Stimulated activated CD8-positive, alpha-beta memory T cell treated with anti-CD3 and anti-CD28 coated beads, Interleukin-15, amount 100 ng/mL, for 24 hours (primary cell): ENCODE measurements at regions not wholly inside any gene's neighbourhood (a gene's known extent, or its start where the extent isn't known, plus 50 kb on each side); places are given as distances from the start of the nearest gene placed in this dataset.
"Not testable (repeated sequence)": the region's sequence is repeated elsewhere in the genome, so short reads cannot be mapped to it uniquely, and the experiment has no call there.

Experiments used
- DNase-seq: peaks from one replicate; pipeline ENCODE4 v3.0.0-alpha.2; 2020; ENCODE audit warnings: low read depth

DNA sequence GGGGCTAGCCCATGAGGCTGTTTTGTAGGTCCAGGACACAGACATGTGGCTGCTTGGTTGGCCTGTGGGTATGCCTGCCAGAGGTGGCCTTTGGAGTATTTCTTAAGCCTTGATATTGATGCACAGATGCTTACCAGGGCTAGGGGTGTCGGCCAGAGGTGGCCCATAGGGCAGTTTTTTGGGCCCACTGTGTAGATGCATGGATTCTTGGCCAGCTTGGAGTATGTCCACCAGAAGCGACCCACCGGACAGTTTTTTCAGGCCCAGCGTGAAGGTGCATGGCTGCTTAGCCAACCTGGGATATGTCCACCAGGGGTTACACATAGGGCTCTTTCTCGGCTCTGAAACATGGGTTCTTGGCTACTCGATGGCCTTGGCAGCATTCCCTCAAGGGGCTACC is 1199.1 kb downstream of the CNTNAP5 start:
- no peak for DNase-seq

DNA sequence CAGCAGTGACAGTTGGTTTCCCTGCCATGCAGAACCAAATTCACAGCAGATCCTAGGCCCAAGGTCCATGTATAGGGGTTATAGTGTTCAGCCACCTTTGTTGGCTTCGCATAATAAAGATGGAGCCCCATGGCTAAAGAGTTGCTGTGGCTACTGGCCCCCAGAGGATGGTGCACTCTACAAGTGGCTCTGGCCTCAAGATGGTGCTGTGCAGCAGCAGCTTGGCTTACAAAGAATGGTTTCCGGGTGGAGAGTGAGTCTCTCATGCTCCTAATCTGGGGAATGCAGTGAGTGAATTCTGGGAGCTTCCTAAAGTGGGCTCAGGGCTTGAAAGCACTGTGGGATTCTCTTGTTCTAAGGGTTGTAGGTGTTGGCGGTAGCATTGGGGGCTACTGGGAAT is 1199.7 kb downstream of the CNTNAP5 start:
- DNase-seq, result no peak

DNA sequence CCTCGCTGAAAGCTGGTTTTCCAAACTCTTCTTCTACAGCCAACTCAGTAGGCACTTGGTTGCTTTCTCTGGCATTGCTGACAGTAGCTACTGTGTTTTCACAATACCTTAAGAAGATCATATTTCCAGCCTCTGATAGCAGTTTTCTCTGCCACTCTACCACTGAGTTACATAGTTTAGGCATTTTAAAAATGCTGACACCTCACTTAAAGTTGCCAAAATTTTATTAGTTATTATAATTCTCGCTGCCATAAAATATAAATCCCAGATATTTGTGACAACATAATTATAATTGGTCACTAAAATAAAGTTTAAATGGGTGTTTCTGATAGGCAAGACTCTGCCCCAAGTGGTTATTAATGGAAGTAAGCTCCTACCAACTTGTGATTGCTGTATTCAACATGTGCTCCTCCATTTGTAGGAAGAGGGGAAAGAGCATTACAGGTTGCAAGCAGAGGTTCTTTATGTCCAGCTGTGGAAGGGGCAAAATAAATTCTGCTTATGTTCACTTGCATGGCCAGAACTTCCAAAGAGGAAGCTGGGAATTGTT is 1202.8 kb downstream of the CNTNAP5 start:
- no peak for DNase-seq

DNA sequence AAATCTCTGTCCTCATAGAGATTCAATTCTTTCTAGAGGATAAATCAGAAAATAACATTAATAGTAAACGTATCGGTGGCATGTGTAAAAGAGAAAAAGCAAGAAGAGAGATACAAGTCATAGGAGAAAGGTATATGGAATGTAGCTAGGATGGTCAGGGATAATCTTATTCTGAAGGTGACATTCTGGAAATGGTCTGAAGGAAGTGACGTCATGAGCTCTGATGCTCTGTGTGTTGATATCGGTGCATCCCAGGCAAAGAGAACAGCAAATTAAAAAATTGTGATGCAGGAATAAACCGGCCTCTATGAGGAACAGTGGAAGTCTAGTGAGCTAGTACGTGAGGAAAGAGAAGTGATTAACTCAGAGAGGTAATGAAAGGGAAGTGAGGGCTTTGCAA is 1215.8 kb downstream of the CNTNAP5 start:
- DNase-seq, result no peak

DNA sequence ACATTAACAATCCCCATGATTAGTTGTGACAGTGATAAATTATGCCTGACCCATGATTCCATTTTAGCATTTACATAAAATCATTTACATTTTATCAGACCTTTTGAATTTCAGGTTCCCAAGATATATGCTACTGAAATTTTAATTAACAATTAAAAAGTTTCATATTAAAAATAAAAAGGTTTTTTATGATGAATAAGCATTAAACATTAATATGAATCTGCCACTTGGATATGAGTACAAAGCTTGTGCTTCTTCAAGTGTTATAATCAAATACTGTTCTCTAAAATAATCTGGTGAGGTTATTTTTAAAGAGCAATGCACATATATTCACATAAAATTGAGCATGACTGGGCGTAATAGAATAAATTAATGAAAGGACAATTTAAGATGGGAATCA is 1218.0 kb downstream of the CNTNAP5 start:
- DNase-seq, result no peak

DNA sequence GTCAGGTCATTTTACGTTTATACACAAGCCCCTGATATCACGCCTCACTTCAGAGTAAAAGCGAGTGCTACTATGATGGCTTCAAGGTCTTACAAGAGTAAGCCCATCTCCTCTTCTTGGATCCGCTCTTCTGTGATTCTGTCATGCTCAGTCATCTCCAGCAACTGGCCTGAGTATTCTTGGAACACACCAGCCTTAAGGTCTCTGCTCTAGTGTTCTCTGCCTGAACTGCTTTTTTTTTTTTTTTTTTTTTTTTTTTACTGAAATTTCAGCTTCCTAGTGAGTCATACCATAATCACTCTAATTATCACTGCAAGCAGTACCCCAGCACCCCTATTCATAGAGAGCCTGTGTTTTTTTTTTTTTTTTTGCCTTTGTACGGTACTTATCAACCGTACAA is 1228.9 kb downstream of the CNTNAP5 start:
- DNase-seq, result no peak

DNA sequence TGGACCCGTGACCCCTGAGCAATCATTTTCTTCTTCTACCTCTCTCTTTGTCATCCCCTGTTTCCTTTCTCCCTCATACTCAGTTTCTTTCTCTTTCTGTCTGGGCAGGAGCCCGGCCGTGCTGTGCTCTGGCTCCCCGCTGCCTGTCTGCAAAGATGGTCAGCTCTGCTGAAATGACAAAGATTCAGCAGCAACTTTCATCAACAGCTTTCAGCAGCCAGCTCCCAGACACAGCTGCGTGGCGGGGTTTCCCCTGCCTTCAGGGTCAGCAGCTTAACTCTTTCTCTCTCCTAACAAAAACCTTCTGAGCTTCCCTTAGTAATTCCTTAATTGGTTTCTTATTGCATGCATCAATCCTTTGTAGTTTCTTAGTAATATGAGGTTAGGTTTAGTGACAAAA is 1234.4 kb downstream of the CNTNAP5 start:
- no peak for DNase-seq

DNA sequence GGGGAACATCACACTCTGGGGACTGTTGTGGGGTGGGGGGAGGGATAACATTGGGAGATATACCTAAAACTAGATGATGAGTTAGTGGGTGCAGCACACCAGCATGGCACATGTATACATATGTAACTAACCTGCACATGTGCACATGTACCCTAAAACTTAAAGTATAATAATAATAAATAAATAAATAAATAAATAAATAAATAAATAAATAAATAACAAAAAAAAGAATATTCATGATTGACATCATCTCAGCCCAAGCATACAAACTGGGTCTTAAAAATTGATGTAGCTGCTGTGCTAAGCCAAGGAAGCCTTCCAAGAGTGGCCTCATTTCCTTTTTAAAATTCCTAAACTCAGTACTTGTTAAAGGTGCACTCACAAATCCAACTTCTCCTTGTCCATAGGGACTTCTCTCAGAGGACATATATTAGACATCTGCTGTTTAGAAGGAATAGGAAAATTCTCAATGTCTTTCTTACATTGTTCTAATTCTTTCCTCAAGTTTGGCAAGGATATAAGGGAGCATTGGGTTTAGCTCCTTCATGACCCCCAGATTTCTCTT is 1235.4 kb downstream of the CNTNAP5 start:
- not testable (repeated sequence) for DNase-seq

DNA sequence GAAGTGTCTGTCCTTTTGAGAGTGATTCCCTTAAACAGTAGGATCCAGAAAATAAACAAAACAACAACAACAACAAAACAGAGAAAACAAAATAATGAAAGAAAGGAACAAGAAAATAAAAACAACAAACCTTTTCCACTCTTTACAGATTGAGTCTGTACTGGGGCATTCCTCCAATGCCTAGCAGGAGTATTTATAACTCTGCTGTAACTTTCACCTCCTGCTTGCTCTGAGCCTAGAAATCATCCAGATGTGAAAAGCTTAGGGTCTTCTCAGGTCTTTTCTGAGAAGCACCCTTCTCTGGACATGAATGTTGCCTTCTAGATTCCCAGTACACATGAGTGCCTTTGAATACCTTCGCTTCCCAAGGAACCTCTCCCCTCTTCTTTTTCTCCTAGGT is 1239.4 kb downstream of the CNTNAP5 start:
- DNase-seq, result no peak

DNA sequence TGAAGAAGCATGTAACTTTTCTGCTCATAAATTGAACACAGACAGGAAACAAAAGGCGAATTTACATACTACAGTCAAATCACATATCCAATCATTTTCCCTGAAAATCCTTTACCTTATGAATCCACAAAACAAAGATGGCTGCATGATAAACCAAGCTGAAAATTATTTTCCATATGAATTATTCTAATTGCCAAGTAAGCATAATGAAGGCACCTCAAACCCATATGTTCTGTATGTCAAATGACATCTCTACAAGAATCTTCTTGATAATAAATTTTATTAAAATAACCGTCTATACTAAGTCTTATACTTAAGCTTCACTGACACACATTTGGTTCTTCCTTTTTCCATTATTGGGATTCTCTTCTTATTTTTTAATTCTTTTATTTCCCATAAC is 1242.6 kb downstream of the CNTNAP5 start:
- DNase-seq, result no peak

DNA sequence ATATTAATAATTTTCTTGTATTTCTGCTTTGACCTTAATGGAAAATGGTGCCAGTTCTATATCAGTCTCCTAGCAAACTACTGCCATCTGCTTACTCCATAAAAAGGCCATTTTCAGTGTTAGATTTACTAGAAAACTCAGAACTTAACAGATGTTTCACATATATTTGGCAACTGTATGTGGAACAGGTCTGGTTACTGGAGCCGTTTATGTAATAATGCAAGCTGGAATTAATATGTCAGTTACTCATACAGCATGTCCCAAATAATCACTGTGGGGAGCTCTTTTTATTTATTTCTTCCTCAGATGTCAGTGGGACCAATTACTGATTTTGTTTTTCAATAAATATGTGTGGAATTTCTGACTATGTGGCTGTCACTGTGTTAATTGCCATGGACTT is 1247.6 kb downstream of the CNTNAP5 start:
- no peak for DNase-seq

DNA sequence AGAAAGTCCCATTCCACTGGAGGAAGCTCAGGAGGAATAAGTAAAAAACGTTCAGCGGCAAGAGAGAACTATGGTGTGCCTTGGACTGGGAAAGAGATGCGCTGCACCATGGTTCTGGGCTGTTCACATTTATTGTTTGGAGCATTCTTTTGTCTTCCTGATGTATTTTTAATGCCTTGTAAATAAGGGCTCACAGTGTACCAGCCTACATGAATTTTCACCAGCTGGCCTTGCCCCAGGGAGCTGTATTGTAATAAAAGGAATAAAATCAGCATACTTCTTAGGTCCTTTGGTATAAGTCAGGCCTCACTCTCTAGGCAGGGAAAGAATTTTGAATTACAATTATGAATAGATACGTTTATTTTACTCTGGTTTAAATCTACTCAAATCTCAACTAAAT is 1249.6 kb downstream of the CNTNAP5 start:
- DNase-seq, result no peak

DNA sequence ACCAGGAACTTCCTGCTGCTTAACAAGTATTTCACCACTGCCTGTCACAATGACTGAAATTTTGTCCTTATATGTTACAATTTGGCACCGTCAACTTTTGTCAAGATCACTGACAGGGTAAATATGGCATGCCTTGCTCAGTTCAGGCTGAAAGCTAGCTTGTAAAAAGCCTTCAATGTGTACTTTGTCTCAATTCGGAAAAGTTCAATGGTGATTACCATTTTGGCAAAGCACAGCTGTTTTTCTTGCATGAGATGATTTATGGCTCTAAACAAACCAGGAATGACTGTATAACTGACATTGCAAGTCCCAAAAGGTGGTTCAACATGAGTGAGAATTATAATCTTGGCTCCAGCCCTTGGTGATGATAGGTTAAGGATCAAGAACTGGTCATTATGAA is 1255.2 kb downstream of the CNTNAP5 start:
- DNase-seq, result no peak

DNA sequence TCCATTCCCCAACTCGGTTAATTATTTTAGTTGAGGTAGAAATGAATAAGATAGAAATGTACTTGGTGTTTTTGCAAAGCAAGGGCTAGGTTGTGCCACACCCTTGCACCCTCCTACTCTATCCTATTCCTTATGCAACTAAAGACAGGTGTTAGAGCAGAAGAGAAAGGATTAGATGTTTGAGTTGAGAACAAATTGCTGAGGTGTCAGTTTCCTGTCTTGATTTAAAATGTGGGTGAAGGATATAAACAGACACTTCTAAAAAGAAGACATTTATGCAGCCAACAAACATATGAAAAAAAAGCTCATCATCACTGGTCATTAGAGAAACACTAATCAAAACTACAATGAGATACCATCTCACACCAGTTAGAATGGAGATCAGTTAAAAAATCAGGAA is 1256.2 kb downstream of the CNTNAP5 start:
- DNase-seq, result no peak

DNA sequence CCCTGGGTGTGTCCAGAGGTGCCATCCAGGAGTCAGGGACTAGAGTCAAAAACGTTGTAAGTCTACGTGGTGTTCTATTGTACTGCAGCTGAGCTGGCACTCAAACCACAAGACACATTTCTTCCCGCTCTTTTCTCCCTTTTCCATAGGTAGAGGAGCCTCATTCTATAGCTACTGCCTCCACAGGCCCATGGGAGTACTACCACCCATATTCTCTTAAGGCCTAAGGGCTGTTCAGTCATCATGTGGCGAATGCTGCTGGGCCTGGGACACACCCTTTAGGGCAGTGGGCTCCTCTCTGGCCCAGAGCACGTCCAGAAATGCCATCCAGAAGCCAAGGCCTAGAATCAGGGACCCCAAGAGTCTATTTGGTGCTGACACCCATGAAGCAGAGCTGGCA is 1271.7 kb downstream of the CNTNAP5 start:
- DNase-seq, result no peak

DNA sequence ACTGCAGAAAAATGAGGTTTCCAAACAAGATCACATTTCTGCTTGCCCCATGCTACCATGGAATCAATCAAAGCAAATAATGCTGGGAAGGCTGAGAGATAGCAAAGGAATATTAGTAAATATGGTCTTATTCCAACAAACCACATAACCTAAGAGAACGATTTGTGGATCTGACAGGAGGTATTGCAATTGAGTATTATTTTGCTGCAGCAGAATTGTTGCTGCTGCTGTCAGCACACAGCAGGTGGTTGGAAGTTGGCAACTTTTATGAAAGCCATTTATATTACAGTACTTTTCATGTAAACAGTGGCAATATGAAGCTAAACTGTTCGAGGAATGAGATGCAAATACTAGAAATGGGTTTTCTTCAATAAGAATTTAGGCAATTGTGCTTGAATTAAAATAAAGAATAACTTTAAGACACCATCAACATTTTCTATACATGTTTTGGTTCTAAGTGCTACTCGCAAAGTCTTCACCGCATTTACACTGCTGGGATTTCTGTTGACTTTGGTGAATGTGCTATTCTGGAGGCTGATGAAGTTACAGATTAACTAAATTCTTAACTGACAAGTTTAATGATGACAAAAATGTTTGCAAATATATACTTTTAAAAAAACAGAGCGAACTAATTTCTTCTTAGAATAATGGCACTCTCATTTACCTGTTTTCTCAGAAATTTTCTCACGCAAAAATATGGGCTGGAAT is 1285.7 kb downstream of the CNTNAP5 start:
- DNase-seq, result no peak

DNA sequence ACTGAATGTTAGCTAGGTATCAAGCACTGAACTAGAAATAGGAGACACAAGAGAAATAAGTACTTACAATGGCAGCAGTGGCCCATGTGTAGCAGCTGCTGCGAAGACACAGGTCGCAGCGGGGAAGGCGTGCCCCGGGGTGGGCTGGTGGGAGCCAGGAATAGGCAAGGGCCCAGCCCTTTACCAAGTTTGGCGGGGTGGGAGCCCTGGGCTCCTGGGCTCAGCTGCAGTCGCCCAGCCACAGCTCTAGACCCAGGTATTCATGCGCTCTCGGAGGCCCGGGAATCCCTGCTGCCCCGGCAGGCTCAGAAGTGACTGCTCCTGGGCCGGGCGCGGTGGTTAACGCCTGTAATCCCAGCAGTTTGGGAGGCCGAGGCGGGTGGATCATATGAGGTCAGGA is 1287.3 kb downstream of the CNTNAP5 start:
- no peak for DNase-seq

DNA sequence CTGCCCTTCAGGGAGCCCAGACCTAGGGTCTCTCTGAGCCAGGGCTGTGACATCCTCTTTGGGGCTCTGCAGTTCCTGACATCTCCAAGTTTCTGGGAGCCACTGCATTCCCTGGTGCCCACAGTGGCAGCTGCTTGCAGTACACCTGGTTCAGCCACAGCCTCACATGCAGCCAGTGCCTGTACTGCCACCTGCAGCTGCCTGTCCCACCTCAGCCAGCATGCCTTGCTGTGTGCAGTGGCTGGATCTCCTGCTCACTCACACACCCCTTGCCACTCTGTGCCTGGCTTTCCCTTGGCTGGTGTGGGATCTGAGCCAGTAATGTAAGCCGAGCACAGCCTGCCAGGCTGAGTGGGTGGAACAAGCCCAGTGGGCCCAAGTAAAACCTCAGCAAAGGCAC is 1288.7 kb downstream of the CNTNAP5 start:
- no peak for DNase-seq

DNA sequence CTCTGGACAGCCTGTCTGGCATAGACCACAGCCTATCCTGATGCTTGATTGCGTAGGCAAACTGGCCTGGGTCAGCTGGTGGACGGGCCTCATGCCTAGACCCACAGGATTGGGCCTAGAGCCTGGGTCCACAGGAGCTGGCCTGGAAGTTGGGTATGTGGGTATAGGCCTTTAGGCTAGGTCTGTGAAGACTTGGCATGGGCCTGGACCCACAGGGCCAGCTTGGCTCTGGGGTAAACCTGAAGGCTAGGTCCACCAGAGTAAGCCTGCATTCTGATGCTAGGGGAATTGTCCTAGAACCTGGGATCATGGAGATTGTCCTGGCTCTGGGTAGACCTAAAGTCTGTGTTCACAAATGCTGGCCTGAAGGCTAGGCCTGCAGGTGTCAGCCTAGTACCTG is 1293.7 kb downstream of the CNTNAP5 start:
- DNase-seq, result no peak

DNA sequence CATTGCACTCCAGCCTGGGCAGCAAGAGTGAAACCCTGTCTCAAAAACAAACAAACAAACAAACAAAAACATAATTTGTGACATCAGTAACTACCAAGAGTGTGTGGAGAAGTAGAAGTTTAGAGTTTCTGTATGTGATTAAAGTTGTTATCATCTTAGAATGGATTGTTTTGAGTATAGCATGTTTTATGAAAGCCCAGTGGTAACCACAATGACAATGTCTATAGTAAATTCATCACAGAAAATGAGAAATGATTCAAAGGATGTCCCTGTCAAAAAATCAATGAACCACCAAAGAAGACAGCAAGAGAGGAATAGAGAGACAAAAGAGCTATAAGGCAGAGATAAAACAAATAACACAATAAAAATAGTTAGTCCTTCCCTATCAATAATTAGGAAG is 1299.2 kb downstream of the CNTNAP5 start:
- DNase-seq, result no peak

DNA sequence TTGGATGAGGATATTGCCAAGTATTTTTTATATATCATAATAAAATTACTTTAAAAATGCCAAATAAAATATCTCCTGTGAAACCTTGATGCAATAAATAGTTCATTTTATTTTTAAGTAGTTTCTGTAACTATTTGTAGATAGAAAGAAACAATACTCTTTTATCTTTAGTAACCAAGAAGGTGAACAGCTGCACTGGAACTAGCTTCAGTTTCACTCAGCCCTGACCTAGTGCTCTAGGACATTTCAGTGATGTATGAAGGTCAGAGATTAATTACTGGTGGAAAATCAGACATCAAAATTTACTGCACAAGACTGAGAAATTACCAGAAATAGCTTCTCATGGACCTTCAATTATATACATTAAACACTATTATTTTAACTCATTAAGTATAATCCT is 1305.0 kb downstream of the CNTNAP5 start:
- no peak for DNase-seq

DNA sequence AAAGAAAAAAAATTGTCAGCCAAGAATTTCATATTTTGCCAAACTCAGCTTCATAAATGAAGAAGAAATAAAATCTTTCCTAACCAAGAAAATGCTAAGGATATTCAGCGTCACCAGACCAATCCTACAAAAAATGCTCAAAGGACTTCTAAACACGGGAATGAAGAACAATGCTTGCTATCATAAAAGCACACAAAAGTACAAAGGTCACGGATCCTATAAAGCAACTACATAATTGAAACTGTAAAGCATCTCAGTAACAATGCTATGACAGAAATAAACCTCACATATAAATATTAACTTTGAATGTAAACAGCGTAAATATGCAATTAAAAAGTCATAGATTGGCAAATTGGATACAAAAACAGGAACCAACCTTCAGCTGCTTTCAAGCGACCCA is 1314.6 kb upstream of the GYPC start:
- DNase-seq, result no peak

DNA sequence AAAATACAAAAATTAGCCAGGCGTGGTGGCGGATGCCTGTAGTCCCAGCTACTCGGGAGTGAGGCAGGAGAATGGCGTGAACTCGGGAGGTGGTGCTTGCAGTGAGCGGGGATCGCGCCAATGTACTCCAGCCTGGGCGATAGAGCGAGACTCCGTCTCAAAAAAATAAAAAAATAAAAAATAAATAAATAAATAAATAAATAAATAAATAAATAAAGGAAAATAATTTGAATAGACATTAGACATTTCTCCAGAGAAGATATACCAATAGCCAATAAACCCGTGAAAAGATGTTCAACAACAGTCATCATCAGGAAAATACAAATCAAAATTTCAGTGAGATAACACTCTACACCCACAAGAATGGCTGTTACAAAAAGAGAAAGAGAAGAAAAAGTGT is 1302.4 kb upstream of the GYPC start:
- DNase-seq, result not testable (repeated sequence)
